ENCODE measurements at regions not wholly inside any gene's neighbourhood (a gene's known extent, or its start where the extent isn't known, plus 50 kb on each side); places are given as distances from the start of the nearest gene placed in this dataset.
"Not testable (repeated sequence)": the region's sequence is repeated elsewhere in the genome, so short reads cannot be mapped to it uniquely, and the experiment has no call there.

GRCh38 chr12:126262829-126263228 lies 1197.6 kb downstream of the AACS start:
- in situ Hi-C loops (cut with HindIII; ENCODE audit: low pct_ligation_motif_present, low sequenced_read_pairs) = no loop called here
- Histone ChIP-seq H3K27me3 (replicated peaks) (no peaks in the 10 kb centered on the region), H3K4me3 (ENCODE audit: low read depth, low read length) (no peak overlapping the region), H3K27ac (no peak overlapping the region), H3K36me3 (replicated peaks) (no peaks in the 10 kb centered on the region)
- no peak for DNase-seq
- TF ChIP-seq CTCF (IDR thresholded peaks at IDR 0.05; ENCODE audit: low read depth, low read length, missing control alignments) = no peak

GRCh38 chr12:126268222-126268621 lies 1203.0 kb downstream of the AACS start:
- no peak for DNase-seq
- in situ Hi-C loops (cut with HindIII; ENCODE audit: low pct_ligation_motif_present, low sequenced_read_pairs) = no loop called here
- Histone ChIP-seq H3K4me3 (ENCODE audit: low read depth, low read length) (no peak overlapping the region), H3K27ac (no peak overlapping the region), H3K27me3 (replicated peaks) (no peaks in the 10 kb centered on the region), H3K36me3 (replicated peaks) (no peaks in the 10 kb centered on the region)
- no peak for TF ChIP-seq CTCF (IDR thresholded peaks at IDR 0.05; ENCODE audit: low read depth, low read length, missing control alignments)

- in situ Hi-C loops (cut with HindIII; ENCODE audit: low pct_ligation_motif_present, low sequenced_read_pairs) = no loop called here
These were observed 1205.9 kb downstream of the AACS start for GRCh38 chr12:126271159-126271558.

GRCh38 chr12:126282691-126283090 lies 1217.5 kb downstream of the AACS start:
- DNase-seq = no peak
- no peaks in the 10 kb centered on the region for H3K27me3 ChIP-seq (replicated peaks)
- H3K4me3 ChIP-seq (ENCODE audit: low read depth, low read length) = no peak overlapping the region
- H3K27ac ChIP-seq = no peak overlapping the region
- H3K36me3 ChIP-seq (replicated peaks) = no peaks in the 10 kb centered on the region
- in situ Hi-C loops (cut with HindIII; ENCODE audit: low pct_ligation_motif_present, low sequenced_read_pairs) = no loop called here
- no peak for TF ChIP-seq CTCF (IDR thresholded peaks at IDR 0.05; ENCODE audit: low read depth, low read length, missing control alignments)

More at GRCh38 chr12:126271159-126271558, 1205.9 kb downstream of the AACS start:
- TF ChIP-seq CTCF (IDR thresholded peaks at IDR 0.05; ENCODE audit: low read depth, low read length, missing control alignments) = no peak
- Histone ChIP-seq H3K4me3 (ENCODE audit: low read depth, low read length) (no peak overlapping the region), H3K27me3 (replicated peaks) (no peaks in the 10 kb centered on the region), H3K36me3 (replicated peaks) (no peaks in the 10 kb centered on the region), H3K27ac (no peak overlapping the region)
- no peak for DNase-seq

GRCh38 chr12:126286203-126286602 lies 1221.0 kb downstream of the AACS start:
- no peak for TF ChIP-seq CTCF (IDR thresholded peaks at IDR 0.05; ENCODE audit: low read depth, low read length, missing control alignments)
- no peaks in the 10 kb centered on the region for H3K27me3 ChIP-seq (replicated peaks)

GRCh38 chr12:126290456-126290855 lies 1225.2 kb downstream of the AACS start:
- H3K27me3 ChIP-seq (replicated peaks) = no peaks in the 10 kb centered on the region
- H3K4me3 ChIP-seq (ENCODE audit: low read depth, low read length) = no peak overlapping the region
- in situ Hi-C loops (cut with HindIII; ENCODE audit: low pct_ligation_motif_present, low sequenced_read_pairs) = no loop called here
- no peak for TF ChIP-seq CTCF (IDR thresholded peaks at IDR 0.05; ENCODE audit: low read depth, low read length, missing control alignments)
- H3K36me3 ChIP-seq (replicated peaks) = no peaks in the 10 kb centered on the region
- DNase-seq = no peak
- no peak overlapping the region for H3K27ac ChIP-seq

More at GRCh38 chr12:126286203-126286602, 1221.0 kb downstream of the AACS start:
- in situ Hi-C loops (cut with HindIII; ENCODE audit: low pct_ligation_motif_present, low sequenced_read_pairs) = no loop called here
- no peak for DNase-seq
- no peak overlapping the region for H3K4me3 ChIP-seq (ENCODE audit: low read depth, low read length)
- H3K36me3 ChIP-seq (replicated peaks) = no peaks in the 10 kb centered on the region
- H3K27ac ChIP-seq = no peak overlapping the region

GRCh38 chr12:126291987-126292386 lies 1226.8 kb downstream of the AACS start:
- H3K36me3 ChIP-seq (replicated peaks); in situ Hi-C loops (cut with HindIII; ENCODE audit: low pct_ligation_motif_present, low sequenced_read_pairs); H3K27ac ChIP-seq; DNase-seq; H3K27me3 ChIP-seq (replicated peaks); H3K4me3 ChIP-seq (ENCODE audit: low read depth, low read length): not testable (repeated sequence)
